GM12892 (cell line): ENCODE measurements at regions not wholly inside any gene's neighbourhood (a gene's known extent, or its start where the extent isn't known, plus 50 kb on each side); places are given as distances from the start of the nearest gene placed in this dataset.

Experiments used
- POLR2A ChIP-seq: IDR thresholded peaks from 2 replicates; pipeline ENCODE4 v1.6.1; 2011; ENCODE audit warnings: low read depth, low read length, control low read depth
- POLR2AphosphoS5 ChIP-seq: IDR thresholded peaks from 2 replicates; pipeline ENCODE4 v1.6.1; 2011; ENCODE audit warnings: low read depth, low read length, control low read depth

DNA sequence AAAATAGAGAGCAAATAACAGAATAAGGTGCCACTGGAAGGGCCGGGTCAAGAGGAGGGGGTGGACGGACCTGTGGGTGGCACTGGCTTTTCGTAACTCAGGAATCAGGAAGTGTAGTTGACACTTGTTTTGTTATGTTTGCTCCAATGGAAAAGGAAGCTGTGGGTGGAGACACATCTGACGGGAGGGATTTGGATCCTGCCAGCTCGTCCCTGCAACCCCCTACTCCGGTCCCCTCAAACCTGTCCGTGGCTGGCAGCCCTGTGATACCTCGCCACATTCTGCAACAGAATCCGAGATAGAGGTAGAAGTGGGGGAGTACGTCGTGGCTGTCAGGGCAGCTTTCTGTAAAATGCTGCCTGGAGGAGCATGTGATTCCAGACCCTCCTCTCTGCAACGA, 104.2 kb upstream of the IER5L start:
- no peak for TF ChIP-seq POLR2A
- no peak for TF ChIP-seq POLR2AphosphoS5
